ENCODE measurements at regions not wholly inside any gene's neighbourhood (a gene's known extent, or its start where the extent isn't known, plus 50 kb on each side); places are given as distances from the start of the nearest gene placed in this dataset.

DNA sequence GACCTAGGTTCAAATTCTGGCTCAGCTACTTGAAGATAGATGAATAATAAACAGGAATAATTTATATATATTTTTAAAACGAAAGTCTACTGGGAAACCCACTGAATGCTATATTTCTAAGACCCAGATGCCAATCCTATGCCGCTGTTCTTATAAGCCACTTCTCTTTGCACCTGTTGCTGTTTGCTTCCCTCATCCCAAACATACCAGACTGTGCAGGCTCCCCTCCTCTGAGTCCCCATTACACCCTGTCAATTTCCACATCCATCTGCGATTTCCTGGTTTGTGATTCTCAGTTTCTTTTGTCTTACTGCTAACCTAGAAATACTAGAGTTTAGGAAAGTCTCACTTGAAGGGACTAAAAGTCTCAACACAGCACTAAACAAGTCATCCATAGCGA lies 92.8 kb upstream of the CAST start:
- Histone ChIP-seq H4K20me1 (ENCODE audit: insufficient read depth, low read length, poor library complexity, severe bottlenecking) (no peaks in the 10 kb centered on the region), H3K9ac (ENCODE audit: low read depth, low read length, poor library complexity, severe bottlenecking) (no peak overlapping the region), H3K4me3 (ENCODE audit: low read length, poor library complexity, severe bottlenecking) (no peak overlapping the region), H3F3A (ENCODE audit: low read depth) (no peaks in the 10 kb centered on the region), H3K4me1 (ENCODE audit: insufficient read depth, low read length, poor library complexity, severe bottlenecking) (peaks cover 33% of the 10 kb centered on the region), H3K79me2 (ENCODE audit: insufficient read depth, low read length) (no peaks in the 10 kb centered on the region), H3K9me3 (ENCODE audit: insufficient read depth, low read depth, low read length) (no peaks in the 10 kb centered on the region), H2AFZ (ENCODE audit: low read length) (no peak overlapping the region), H3K4me2 (ENCODE audit: low read depth, low read length, poor library complexity, severe bottlenecking) (peak overlapping the region; percentile 0), H3K36me3 (ENCODE audit: insufficient read depth, low read length) (no peaks in the 10 kb centered on the region), H3K27me3 (ENCODE audit: insufficient read depth, low read length, poor library complexity, severe bottlenecking) (no peaks in the 10 kb centered on the region), H3K9me2 (replicated peaks; ENCODE audit: low read depth, low read length) (no peaks in the 10 kb centered on the region)
- TF ChIP-seq EZH2phosphoT487 (IDR thresholded peaks at IDR 0.05; ENCODE audit: borderline replicate concordance): no peak
- TF ChIP-seq, protein P1, sequence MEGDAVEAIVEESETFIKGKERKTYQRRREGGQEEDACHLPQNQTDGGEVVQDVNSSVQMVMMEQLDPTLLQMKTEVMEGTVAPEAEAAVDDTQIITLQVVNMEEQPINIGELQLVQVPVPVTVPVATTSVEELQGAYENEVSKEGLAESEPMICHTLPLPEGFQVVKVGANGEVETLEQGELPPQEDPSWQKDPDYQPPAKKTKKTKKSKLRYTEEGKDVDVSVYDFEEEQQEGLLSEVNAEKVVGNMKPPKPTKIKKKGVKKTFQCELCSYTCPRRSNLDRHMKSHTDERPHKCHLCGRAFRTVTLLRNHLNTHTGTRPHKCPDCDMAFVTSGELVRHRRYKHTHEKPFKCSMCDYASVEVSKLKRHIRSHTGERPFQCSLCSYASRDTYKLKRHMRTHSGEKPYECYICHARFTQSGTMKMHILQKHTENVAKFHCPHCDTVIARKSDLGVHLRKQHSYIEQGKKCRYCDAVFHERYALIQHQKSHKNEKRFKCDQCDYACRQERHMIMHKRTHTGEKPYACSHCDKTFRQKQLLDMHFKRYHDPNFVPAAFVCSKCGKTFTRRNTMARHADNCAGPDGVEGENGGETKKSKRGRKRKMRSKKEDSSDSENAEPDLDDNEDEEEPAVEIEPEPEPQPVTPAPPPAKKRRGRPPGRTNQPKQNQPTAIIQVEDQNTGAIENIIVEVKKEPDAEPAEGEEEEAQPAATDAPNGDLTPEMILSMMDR (conservative IDR thresholded peaks at IDR 0.05; ENCODE audit: low read length): no peak

DNA sequence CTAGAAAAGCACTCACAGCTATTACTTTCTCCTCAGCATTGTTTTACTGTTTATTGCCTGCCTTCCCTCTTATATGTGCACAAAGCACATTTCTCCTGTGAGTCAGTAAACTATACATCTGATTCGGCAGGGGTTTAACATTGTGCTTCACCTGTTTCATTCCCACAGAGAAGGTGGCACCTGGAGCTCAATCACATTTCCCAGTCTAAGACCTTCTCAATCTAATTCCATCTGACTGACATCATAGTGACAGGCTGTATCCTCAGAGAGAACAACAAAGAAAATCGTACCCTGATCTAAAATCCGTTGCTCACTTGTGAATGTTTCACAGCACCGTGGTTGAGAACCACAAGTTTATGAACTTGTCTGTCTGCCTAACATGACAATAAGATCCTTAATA lies 92.4 kb upstream of the CAST start:
- no peak overlapping the region for H3K9ac ChIP-seq (ENCODE audit: low read depth, low read length, poor library complexity, severe bottlenecking)
- H2AFZ ChIP-seq (ENCODE audit: low read length): no peak overlapping the region
- TF ChIP-seq EZH2phosphoT487 (IDR thresholded peaks at IDR 0.05; ENCODE audit: borderline replicate concordance): no peak
- TF ChIP-seq, protein P1 (conservative IDR thresholded peaks at IDR 0.05; ENCODE audit: low read length): no peak
- H3K4me2 ChIP-seq (ENCODE audit: low read depth, low read length, poor library complexity, severe bottlenecking): peak overlapping the region; percentile 0
- no peaks in the 10 kb centered on the region for H3K79me2 ChIP-seq (ENCODE audit: insufficient read depth, low read length)
- H3K4me3 ChIP-seq (ENCODE audit: low read length, poor library complexity, severe bottlenecking): no peak overlapping the region
- H3F3A ChIP-seq (ENCODE audit: low read depth): no peaks in the 10 kb centered on the region
- H4K20me1 ChIP-seq (ENCODE audit: insufficient read depth, low read length, poor library complexity, severe bottlenecking): no peaks in the 10 kb centered on the region
- no peaks in the 10 kb centered on the region for H3K27me3 ChIP-seq (ENCODE audit: insufficient read depth, low read length, poor library complexity, severe bottlenecking)
- H3K9me3 ChIP-seq (ENCODE audit: insufficient read depth, low read depth, low read length): no peaks in the 10 kb centered on the region
- no peaks in the 10 kb centered on the region for H3K9me2 ChIP-seq (replicated peaks; ENCODE audit: low read depth, low read length)
- peaks cover 33% of the 10 kb centered on the region for H3K4me1 ChIP-seq (ENCODE audit: insufficient read depth, low read length, poor library complexity, severe bottlenecking)
- H3K36me3 ChIP-seq (ENCODE audit: insufficient read depth, low read length): no peaks in the 10 kb centered on the region

DNA sequence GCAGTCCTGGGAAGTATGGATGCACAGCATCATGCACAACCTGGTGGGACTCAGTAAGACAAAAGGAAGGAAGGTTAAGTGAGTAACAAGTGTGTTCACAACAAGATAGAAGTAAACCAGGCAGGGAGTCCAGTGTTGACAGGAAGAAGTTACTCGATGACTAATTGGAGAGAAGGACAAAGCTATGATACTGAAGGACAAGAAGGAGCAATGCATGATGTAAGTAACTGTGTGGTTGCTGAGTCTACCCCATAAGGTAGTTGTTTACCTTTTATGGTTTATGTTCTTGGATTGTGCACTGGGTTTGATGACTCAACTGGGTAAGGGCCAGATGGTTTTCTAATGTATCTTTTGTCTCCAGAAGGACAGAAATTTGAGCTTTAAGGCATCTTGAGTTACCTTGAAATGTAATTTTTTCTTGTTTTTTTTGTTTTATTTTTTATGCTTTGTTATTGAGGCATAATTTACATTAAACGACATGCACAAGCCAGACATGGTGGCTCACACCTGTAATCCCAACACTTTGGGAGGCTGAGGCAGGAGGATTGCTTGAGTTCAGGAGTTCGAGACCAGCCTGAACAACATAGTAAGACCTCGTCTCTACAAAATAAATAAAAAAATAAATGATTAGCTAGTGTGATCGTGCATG lies 89.2 kb upstream of the CAST start:
- H3F3A ChIP-seq (ENCODE audit: low read depth): no peaks in the 10 kb centered on the region
- TF ChIP-seq, protein P1 (conservative IDR thresholded peaks at IDR 0.05; ENCODE audit: low read length): no peak
- no peak for TF ChIP-seq EZH2phosphoT487 (IDR thresholded peaks at IDR 0.05; ENCODE audit: borderline replicate concordance)
- no peak overlapping the region for H2AFZ ChIP-seq (ENCODE audit: low read length)
- H3K9ac ChIP-seq (ENCODE audit: low read depth, low read length, poor library complexity, severe bottlenecking): no peak overlapping the region
- peaks cover 13% of the 10 kb centered on the region for H3K4me1 ChIP-seq (ENCODE audit: insufficient read depth, low read length, poor library complexity, severe bottlenecking)
- no peaks in the 10 kb centered on the region for H3K36me3 ChIP-seq (ENCODE audit: insufficient read depth, low read length)
- no peaks in the 10 kb centered on the region for H3K9me2 ChIP-seq (replicated peaks; ENCODE audit: low read depth, low read length)
- no peak overlapping the region for H3K4me3 ChIP-seq (ENCODE audit: low read length, poor library complexity, severe bottlenecking)
- no peaks in the 10 kb centered on the region for H3K27me3 ChIP-seq (ENCODE audit: insufficient read depth, low read length, poor library complexity, severe bottlenecking)
- H3K4me2 ChIP-seq (ENCODE audit: low read depth, low read length, poor library complexity, severe bottlenecking): no peak overlapping the region
- H3K79me2 ChIP-seq (ENCODE audit: insufficient read depth, low read length): no peaks in the 10 kb centered on the region
- H3K9me3 ChIP-seq (ENCODE audit: insufficient read depth, low read depth, low read length): no peaks in the 10 kb centered on the region
- no peaks in the 10 kb centered on the region for H4K20me1 ChIP-seq (ENCODE audit: insufficient read depth, low read length, poor library complexity, severe bottlenecking)

All from Loucy (cell line).